ENCODE measurements at regions not wholly inside any gene's neighbourhood (a gene's known extent, or its start where the extent isn't known, plus 50 kb on each side); places are given as distances from the start of the nearest gene placed in this dataset.

DNA sequence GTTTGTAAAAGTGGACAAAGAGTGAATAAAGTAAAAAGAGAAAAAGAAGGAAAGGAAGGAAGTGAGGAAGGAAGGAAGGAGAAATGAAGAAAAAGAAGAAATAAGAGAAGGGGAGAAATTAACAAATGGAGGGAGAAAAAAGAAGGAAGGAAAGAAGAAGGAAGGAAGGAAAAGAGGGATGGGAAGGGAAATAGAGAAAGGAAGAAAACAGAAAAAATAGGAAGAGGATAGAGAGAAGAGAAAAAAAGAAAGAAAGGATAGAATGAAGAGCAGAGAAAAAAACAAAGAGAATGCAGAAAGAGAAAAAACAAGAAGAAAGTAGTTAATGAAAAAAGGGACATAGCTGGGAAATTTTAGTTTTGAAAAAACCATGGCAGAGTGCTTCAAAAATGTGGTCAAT, 361.8 kb downstream of the EPHA7 start:
- H3K4me1 Mint-ChIP-seq = no peaks in the 10 kb centered on the region
- ATAC-seq = no peak
- H3K27ac Mint-ChIP-seq = no peak overlapping the region
- H3K27me3 Mint-ChIP-seq = no peaks in the 10 kb centered on the region
- H3K36me3 Mint-ChIP-seq = no peaks in the 10 kb centered on the region
- H3K4me3 Mint-ChIP-seq = no peak overlapping the region
- peaks cover 0 to 30% (median 7%) of the 10 kb centered on the region in 9 donors for H3K9me3 Mint-ChIP-seq
- POLR2A ChIA-PET = no interaction called here
- no peak for DNase-seq

DNA sequence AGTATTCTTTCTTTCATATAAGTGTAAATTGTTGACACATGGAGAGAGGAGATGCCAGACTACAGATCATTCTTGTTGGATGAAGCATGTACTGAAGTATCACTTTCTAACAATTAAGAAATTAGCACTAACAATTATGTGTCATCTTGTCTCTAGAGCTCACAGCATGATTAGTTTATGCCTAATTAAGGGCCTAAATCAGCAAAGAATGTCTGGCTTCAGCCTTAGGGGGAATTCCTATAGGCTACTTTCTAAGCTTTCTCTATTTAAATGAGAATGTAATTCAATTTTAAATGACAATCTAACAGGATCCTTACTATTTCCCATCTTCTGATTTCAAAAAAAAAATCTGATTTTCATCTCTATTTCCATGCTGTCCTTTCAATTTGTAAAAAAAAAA, 371.0 kb downstream of the EPHA7 start:
- no peak overlapping the region for H3K27ac Mint-ChIP-seq
- no peaks in the 10 kb centered on the region for H3K4me1 Mint-ChIP-seq
- no peak overlapping the region for H3K4me3 Mint-ChIP-seq
- POLR2A ChIA-PET = no interaction called here
- H3K36me3 Mint-ChIP-seq = no peaks in the 10 kb centered on the region
- DNase-seq (no peak), ATAC-seq (no peak)
- no peaks in the 10 kb centered on the region for H3K27me3 Mint-ChIP-seq
- peaks cover 0 to 6% (median 0%) of the 10 kb centered on the region in 9 donors for H3K9me3 Mint-ChIP-seq

DNA sequence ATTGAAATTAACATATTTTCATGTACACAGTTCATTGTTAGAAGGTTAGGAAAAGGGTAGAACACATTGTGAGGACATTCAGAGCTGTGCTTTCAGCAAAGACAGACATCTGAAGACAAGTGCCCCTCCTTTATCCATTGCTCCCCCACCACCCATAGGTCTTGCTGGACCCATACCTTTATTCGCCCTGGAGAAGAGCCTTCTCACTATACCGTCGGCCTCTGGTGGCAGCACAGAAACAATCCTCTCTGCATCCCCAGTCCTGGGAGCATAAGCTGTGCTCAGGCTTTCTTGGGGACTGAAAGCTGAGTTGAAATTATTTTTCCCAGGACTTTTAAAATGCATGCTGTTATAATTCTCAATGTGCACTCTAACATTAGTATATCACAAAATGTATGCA, 372.3 kb downstream of the EPHA7 start:
- ATAC-seq (no peak), DNase-seq (no peak)
- no peak overlapping the region for H3K4me3 Mint-ChIP-seq
- POLR2A ChIA-PET = no interaction called here
- H3K4me1 Mint-ChIP-seq = no peaks in the 10 kb centered on the region
- H3K27me3 Mint-ChIP-seq = no peaks in the 10 kb centered on the region
- H3K36me3 Mint-ChIP-seq = no peaks in the 10 kb centered on the region
- no peak overlapping the region for H3K27ac Mint-ChIP-seq
- peaks cover 0 to 6% (median 0%) of the 10 kb centered on the region in 9 donors for H3K9me3 Mint-ChIP-seq

DNA sequence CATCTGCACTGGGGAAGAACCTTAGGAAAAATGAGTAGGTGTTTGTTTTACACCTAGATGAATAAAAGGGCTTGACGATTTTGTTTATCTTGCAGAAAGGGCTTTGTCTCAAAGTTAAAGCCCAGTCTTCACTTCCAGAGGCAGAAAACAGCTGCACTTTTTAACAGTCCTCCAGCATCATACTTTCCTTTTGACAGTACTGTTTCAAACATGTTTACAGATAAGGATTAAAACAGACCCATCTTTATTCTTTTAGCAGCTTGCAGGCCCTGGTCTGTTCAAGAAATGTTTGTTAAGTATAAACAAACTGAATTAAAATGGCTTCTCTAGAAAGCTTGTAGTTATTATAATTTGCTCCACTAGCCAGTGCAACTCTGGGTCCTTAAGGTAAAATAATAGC, 374.2 kb downstream of the EPHA7 start:
- POLR2A ChIA-PET = no interaction called here
- Mint-ChIP-seq H3K4me1 (no peaks in the 10 kb centered on the region), H3K36me3 (no peaks in the 10 kb centered on the region), H3K27me3 (no peaks in the 10 kb centered on the region), H3K27ac (no peak overlapping the region), H3K9me3 (peaks cover 0 to 6% (median 0%) of the 10 kb centered on the region in 9 donors), H3K4me3 (no peak overlapping the region)
- DNase-seq = no peak
- no peak for ATAC-seq

DNA sequence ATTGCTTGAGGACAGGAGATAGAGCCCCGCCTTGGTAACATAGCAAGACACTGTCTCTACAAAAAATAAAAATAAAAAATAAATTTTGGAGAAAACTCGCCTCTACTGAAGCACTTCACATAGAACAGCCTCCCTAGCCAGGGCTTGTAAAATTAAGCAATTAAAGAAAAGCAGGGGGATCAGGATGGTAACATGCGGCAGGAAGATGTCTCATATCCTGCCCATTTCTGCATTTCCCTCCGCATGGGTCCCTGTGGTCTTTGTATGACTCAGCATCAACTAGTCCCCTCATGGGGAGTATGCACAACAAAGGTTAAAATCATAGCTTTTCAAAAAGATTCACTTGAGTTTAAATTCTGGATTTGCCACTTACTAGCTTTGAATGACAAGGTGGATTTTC, 379.0 kb downstream of the EPHA7 start:
- Mint-ChIP-seq H3K27ac (no peak overlapping the region), H3K9me3 (peaks cover 0 to 30% (median 15%) of the 10 kb centered on the region in 9 donors), H3K36me3 (peaks cover 0 to 4% (median 0%) of the 10 kb centered on the region in 3 donors), H3K4me3 (no peak overlapping the region), H3K4me1 (no peaks in the 10 kb centered on the region), H3K27me3 (no peaks in the 10 kb centered on the region)
- ATAC-seq (no peak), DNase-seq (no peak)
- POLR2A ChIA-PET = no interaction called here

DNA sequence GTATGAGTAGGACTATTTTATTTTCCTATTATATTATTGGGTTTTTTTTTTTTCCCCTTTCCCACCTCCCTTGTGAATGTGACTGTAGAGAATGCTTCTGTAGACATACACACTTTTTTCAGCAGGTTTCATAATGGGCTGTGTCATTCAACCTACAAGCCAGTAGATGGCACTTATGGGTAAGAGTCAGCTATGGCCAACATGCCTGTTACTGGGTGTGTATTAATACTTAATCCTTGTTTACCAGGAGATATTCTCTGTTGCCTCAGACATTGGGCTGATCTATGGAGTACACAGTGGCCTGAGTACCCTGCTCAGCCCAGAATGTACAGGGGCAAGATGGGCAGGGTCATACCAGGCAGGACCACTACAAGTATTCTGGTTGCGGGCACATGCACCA, 382.5 kb downstream of the EPHA7 start:
- Mint-ChIP-seq H3K27ac (no peak overlapping the region), H3K4me1 (no peaks in the 10 kb centered on the region), H3K27me3 (no peaks in the 10 kb centered on the region), H3K36me3 (peaks cover 0 to 4% (median 0%) of the 10 kb centered on the region in 3 donors), H3K9me3 (peaks cover 0 to 55% (median 18%) of the 10 kb centered on the region in 9 donors), H3K4me3 (no peak overlapping the region)
- ATAC-seq (no peak), DNase-seq (no peak)
- POLR2A ChIA-PET = no interaction called here

DNA sequence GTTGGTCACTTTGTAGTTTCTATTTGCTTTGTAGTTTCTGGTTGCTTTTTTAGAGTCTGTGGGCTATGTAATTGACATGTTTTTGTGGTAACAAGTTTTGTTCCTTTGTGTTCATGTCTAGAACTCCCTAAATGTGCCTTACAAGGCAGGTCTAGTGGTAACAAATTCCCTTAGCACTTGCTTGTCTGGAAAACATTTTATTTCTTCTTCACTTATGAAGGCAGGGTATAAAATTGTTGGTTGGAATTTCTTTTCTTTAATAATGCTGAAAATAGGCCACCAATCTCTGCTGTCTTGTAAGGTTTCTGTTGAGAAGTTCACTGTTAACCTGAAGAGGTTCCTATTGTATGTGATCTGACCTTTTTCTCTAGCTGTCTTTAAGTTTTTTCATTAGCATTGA, 383.6 kb downstream of the EPHA7 start:
- H3K4me1 Mint-ChIP-seq = no peaks in the 10 kb centered on the region
- H3K27ac Mint-ChIP-seq = no peak overlapping the region
- POLR2A ChIA-PET = no interaction called here
- no peak overlapping the region for H3K4me3 Mint-ChIP-seq
- ATAC-seq (no peak), DNase-seq (no peak)
- peaks cover 0 to 55% (median 18%) of the 10 kb centered on the region in 9 donors for H3K9me3 Mint-ChIP-seq
- H3K36me3 Mint-ChIP-seq = peaks cover 0 to 4% (median 0%) of the 10 kb centered on the region in 3 donors
- no peaks in the 10 kb centered on the region for H3K27me3 Mint-ChIP-seq

DNA sequence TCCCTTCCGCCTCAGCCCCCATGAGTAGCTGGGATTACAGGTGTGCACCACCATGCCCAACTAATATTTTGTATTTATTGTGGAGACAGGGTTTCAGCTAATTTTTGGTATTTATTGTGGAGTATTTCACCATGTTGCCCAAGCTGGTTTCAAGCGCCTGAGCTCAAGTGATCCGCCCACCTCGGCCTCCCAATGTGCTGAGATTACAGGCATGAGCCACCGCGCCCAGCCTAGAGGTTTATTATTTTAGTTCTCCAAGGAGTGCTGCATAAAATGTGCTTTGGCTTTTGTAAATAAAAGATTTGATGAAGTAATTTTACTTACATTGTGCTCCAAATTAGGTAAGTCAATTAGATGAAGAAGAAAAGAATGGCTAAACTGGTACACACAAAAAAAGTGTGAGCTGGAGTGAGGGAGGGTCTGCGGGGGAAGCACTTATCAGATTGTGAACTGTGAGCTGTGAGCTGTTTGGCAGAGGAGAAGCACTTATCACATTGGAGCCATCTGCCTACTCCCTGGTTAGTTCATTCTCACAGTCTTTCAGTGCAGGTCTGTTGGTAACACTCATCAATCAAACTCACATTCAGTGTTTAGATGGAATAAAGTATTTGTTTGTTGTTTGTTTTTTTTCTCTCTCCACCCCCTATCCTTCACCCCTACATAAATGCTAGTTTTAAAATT, 398.0 kb downstream of the EPHA7 start:
- POLR2A ChIA-PET = no interaction called here
- H3K36me3 Mint-ChIP-seq = peaks cover 0 to 4% (median 0%) of the 10 kb centered on the region in 3 donors
- ATAC-seq (no peak), DNase-seq (no peak)
- no peaks in the 10 kb centered on the region for H3K27me3 Mint-ChIP-seq
- H3K9me3 Mint-ChIP-seq = peaks cover 0 to 29% (median 6%) of the 10 kb centered on the region in 9 donors
- no peaks in the 10 kb centered on the region for H3K4me1 Mint-ChIP-seq
- H3K27ac Mint-ChIP-seq = no peak overlapping the region
- H3K4me3 Mint-ChIP-seq = no peak overlapping the region

DNA sequence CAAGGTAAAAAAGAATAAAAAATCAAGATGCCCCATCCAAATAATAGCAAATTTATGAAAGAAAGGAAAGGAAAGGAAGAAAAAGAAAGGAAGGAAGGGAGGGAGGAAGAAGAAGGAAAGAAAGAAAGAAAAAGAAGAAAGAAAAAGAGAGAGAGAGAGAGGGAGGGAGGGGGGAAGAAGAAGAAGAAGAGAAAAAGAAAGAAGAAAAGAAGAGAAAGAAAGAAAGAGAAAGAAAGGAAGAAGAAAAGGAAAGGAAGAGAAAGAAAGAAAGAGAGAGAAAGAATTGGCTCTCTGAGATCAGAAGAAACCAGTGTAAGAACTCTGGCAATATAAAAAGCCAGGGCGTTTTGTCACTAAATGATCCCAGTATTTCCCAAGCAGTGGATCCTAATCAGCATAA, 401.7 kb downstream of the EPHA7 start:
- no peaks in the 10 kb centered on the region for H3K36me3 Mint-ChIP-seq
- POLR2A ChIA-PET = no interaction called here
- H3K4me1 Mint-ChIP-seq = no peaks in the 10 kb centered on the region
- no peak overlapping the region for H3K27ac Mint-ChIP-seq
- no peak for DNase-seq
- H3K27me3 Mint-ChIP-seq = no peaks in the 10 kb centered on the region
- ATAC-seq = no peak
- no peak overlapping the region for H3K4me3 Mint-ChIP-seq
- peaks cover 0 to 40% (median 5%) of the 10 kb centered on the region in 9 donors for H3K9me3 Mint-ChIP-seq

DNA sequence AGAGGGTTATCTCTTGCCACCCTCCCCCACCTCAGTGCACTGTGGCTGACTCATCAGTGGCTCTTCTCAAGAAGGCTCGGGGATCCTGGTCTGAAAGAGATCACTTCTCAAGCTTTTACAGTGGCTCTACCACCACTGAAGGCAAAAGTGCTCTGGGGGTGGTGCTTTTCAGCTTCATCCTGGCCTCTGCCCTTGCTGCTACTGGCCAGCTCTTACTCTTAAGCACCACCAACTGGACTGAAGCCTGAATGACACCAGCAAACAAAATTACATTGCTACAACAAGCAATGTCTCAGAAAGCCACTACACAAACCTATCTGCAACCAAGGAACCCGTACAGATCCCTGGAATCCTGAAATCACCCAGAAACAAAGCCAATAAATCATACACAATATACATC, 402.1 kb downstream of the EPHA7 start:
- ATAC-seq (no peak), DNase-seq (no peak)
- Mint-ChIP-seq H3K4me1 (no peaks in the 10 kb centered on the region), H3K27ac (no peak overlapping the region), H3K4me3 (no peak overlapping the region), H3K9me3 (peaks cover 0 to 40% (median 5%) of the 10 kb centered on the region in 9 donors), H3K36me3 (no peaks in the 10 kb centered on the region), H3K27me3 (no peaks in the 10 kb centered on the region)
- POLR2A ChIA-PET = no interaction called here

DNA sequence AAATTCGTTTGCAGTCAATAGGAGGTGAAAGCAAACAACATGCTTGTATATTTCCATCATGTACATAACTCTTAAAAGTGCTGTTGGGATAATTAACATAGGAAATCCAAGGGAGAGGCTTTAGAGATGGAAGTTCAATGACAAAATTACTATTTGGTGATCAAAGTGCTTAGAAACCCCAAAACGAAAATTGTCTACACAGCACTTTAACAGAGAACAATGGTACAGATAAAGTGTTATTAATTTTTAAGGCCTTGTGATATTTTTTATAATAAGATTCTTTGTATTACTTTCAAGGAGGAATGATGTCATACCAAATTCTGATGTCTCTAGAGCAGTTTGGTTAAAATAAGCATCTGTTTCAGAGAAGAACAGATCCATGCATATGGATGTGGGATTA, 406.3 kb downstream of the EPHA7 start:
- Mint-ChIP-seq H3K4me3 (no peak overlapping the region), H3K4me1 (no peaks in the 10 kb centered on the region), H3K36me3 (no peaks in the 10 kb centered on the region), H3K9me3 (peaks cover 0 to 28% (median 3%) of the 10 kb centered on the region in 9 donors), H3K27ac (no peak overlapping the region), H3K27me3 (no peaks in the 10 kb centered on the region)
- no peak for DNase-seq
- POLR2A ChIA-PET = no interaction called here
- ATAC-seq = no peak

DNA sequence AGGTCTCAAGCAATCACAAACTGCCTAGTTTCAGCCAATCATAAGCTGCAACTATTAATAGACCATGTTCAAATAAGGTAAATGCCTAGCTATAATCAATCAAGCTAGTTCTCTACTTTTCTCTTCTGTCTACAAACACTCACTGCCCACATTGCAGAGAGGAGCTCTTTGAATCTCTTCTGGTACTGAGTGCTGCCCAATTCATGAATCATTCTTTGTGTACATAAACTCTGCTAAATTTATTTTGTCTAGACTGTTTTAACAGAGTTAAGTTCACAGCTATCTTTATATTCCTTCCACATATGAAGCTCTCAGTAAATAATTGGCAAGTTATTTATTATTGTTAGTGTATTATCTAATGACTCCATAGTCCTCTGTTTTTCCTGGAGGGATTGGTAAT, 411.0 kb downstream of the EPHA7 start:
- DNase-seq = no peak
- Mint-ChIP-seq H3K4me3 (no peak overlapping the region), H3K4me1 (no peaks in the 10 kb centered on the region), H3K9me3 (peaks cover 0 to 11% (median 0%) of the 10 kb centered on the region in 9 donors), H3K36me3 (no peaks in the 10 kb centered on the region), H3K27ac (no peak overlapping the region), H3K27me3 (no peaks in the 10 kb centered on the region)
- no peak for ATAC-seq
- POLR2A ChIA-PET = no interaction called here

DNA sequence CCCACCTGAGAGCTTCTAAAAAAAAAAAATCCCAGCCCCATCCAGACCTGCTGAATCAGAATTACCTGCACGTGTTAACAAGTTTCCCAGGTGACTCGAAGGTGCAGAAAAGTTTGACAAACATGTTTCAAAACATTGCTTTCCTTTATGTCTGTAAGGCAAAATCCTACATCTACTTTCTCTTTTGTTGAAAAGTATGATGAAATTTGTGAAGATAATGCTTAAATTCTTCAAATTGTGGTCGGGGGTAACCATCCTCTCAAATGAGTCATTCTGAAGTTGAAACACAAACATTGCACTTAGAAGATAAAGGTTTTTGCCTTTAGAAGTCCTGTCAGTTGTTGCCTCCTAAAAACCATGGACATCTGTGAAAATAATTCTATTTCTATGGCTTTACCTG, 429.7 kb downstream of the EPHA7 start:
- H3K27ac Mint-ChIP-seq = no peak overlapping the region
- H3K27me3 Mint-ChIP-seq = no peaks in the 10 kb centered on the region
- H3K4me3 Mint-ChIP-seq = no peak overlapping the region
- H3K9me3 Mint-ChIP-seq = peaks cover 0 to 5% (median 0%) of the 10 kb centered on the region in 9 donors
- DNase-seq (no peak), ATAC-seq (no peak)
- POLR2A ChIA-PET = interaction anchor here (0.6 kb wide), 1 partner anchor 14 kb away, joined by 5 read pairs; no protein-coding TSS in a partner anchor
- no peaks in the 10 kb centered on the region for H3K4me1 Mint-ChIP-seq
- H3K36me3 Mint-ChIP-seq = no peaks in the 10 kb centered on the region

DNA sequence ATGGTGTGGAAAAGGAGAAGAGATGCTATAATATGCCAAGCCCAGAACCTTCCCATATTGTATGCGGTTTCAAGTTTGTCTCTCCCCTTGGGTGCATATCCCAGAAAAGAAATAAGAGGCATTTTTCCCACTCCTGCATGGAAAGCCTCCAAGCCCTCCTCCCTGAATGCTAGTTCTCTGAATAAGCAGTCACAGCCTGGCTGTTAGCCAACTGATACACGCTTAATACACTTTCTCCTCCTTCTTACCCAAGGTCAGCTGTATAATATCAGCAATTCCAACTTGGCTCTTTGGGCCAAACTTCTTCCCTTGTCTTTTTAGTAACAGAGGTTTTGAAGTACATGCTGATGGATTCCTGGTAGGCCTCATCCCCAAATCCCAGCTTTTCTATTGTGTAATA, 440.1 kb downstream of the EPHA7 start:
- no peaks in the 10 kb centered on the region for H3K36me3 Mint-ChIP-seq
- no peak overlapping the region for H3K27ac Mint-ChIP-seq
- no peaks in the 10 kb centered on the region for H3K4me1 Mint-ChIP-seq
- POLR2A ChIA-PET = no interaction called here
- DNase-seq = no peak
- H3K27me3 Mint-ChIP-seq = no peaks in the 10 kb centered on the region
- ATAC-seq = no peak
- H3K4me3 Mint-ChIP-seq = no peak overlapping the region
- peaks cover 0 to 19% (median 7%) of the 10 kb centered on the region in 9 donors for H3K9me3 Mint-ChIP-seq

All from naive thymus-derived CD8-positive, alpha-beta T cell (primary cell).